Endodermal cell (in vitro differentiated cells): ENCODE measurements at regions not wholly inside any gene's neighbourhood (a gene's known extent, or its start where the extent isn't known, plus 50 kb on each side); places are given as distances from the start of the nearest gene placed in this dataset.
A peak's percentile ranks its signal among the peaks of the same experiment; 100 is the strongest.

ENCODE experiments used
- DNase-seq: peaks from one replicate; pipeline ENCODE4 v3.0.0-alpha.2; 2017
- H3K27ac ChIP-seq: 2 replicates; pipeline ENCODE4 v1.5.1; 2013; ENCODE audit warnings: mild to moderate bottlenecking, low read depth, low read length, moderate library complexity
- H3K27me3 ChIP-seq: 2 replicates; pipeline ENCODE4 v1.6.1; 2013; ENCODE audit warnings: mild to moderate bottlenecking, low read length, moderate library complexity; ENCODE audit not compliant: insufficient read depth, control insufficient read depth, poor library complexity, severe bottlenecking
- H3K36me3 ChIP-seq: 2 replicates; pipeline ENCODE4 v1.7.0; 2013; ENCODE audit warnings: mild to moderate bottlenecking, low read length, moderate library complexity; ENCODE audit not compliant: control insufficient read depth, insufficient read depth
- H3K4me1 ChIP-seq: one replicate; pipeline ENCODE4 v1.7.0; 2013; ENCODE audit warnings: low read length; ENCODE audit not compliant: control insufficient read depth, insufficient read depth
- H3K4me3 ChIP-seq: 2 replicates; pipeline ENCODE4 v1.5.1; 2013; ENCODE audit warnings: mild to moderate bottlenecking, low read length, moderate library complexity
- H3K9ac ChIP-seq: 2 replicates; pipeline ENCODE4 v1.6.1; 2013; ENCODE audit warnings: mild to moderate bottlenecking, low read length, moderate library complexity; ENCODE audit not compliant: poor library complexity, severe bottlenecking; ENCODE audit errors: extremely low read depth
- H3K9me3 ChIP-seq: 2 replicates; pipeline ENCODE4 v1.6.1; 2013; ENCODE audit warnings: mild to moderate bottlenecking, low read length, moderate library complexity; ENCODE audit not compliant: control insufficient read depth
- H3K27ac Mint-ChIP-seq: 2 replicates; pipeline ENCODE4 v1.8.0; 2020; ENCODE audit warnings: mixed read lengths
- H3K27me3 Mint-ChIP-seq: 2 replicates; pipeline ENCODE4 v1.8.0; 2021; ENCODE audit warnings: mild to moderate bottlenecking, mixed read lengths; ENCODE audit not compliant: insufficient read depth
- H3K36me3 Mint-ChIP-seq: 2 replicates; pipeline ENCODE4 v1.8.0; 2020; ENCODE audit warnings: low read depth, mixed read lengths
- H3K4me1 Mint-ChIP-seq: 2 replicates; pipeline ENCODE4 v1.8.0; 2020; ENCODE audit warnings: mixed read lengths
- H3K4me3 Mint-ChIP-seq: 2 replicates; pipeline ENCODE4 v1.8.0; 2020; ENCODE audit warnings: mild to moderate bottlenecking, moderate library complexity, mixed read lengths
- H3K9me3 Mint-ChIP-seq: 2 replicates; pipeline ENCODE4 v1.8.0; 2020; ENCODE audit warnings: mild to moderate bottlenecking, mixed read lengths
- CTCF ChIP-seq: fragments of 200-600 bp; sonication (generic); conservative IDR thresholded peaks from 2 replicates; pipeline ENCODE4 v1.5.0; 2021; ENCODE audit warnings: antibody characterized with exemption, mild to moderate bottlenecking
- WGBS, 2 experiments: methylation state at CpG; one replicate each; pipeline versions ENCODE4 v1.1.5 to v1.1.7; 2013; ENCODE audit warnings: missing lambda C conversion rate in 2 of 2, mixed read lengths in 1 of 2; ENCODE audit not compliant: insufficient coverage in 1 of 2, insufficient read length in 1 of 2; 5-methylcytosine and 5-hydroxymethylcytosine counted together

GRCh38 chr20:6579417-6579816, 188.1 kb upstream of the BMP2 start:
- no peak for TF ChIP-seq CTCF
- Mint-ChIP-seq H3K36me3 (no peaks in the 10 kb centered on the region), H3K4me3 (no peak overlapping the region), H3K27me3 (no peaks in the 10 kb centered on the region), H3K9me3 (no peaks in the 10 kb centered on the region), H3K27ac (no peak overlapping the region), H3K4me1 (peaks cover 41% of the 10 kb centered on the region)
- Histone ChIP-seq H3K4me3 (no peak overlapping the region), H3K9ac (no peak overlapping the region), H3K36me3 (no peaks in the 10 kb centered on the region), H3K27ac (no peak overlapping the region), H3K9me3 (no peaks in the 10 kb centered on the region), H3K27me3 (no peaks in the 10 kb centered on the region), H3K4me1 (peaks cover 10% of the 10 kb centered on the region)
- DNase-seq: no peak
- 86 to 95% methylated on average over 4 to 5 of the region's 5 CpGs for WGBS, 2 experiments

- H3K27ac ChIP-seq: no peak overlapping the region
- Mint-ChIP-seq H3K9me3 (no peaks in the 10 kb centered on the region), H3K4me3 (no peak overlapping the region), H3K27me3 (no peaks in the 10 kb centered on the region), H3K36me3 (no peaks in the 10 kb centered on the region), H3K27ac (no peak overlapping the region), H3K4me1 (peaks cover 45% of the 10 kb centered on the region)
- 73 to 81% methylated on average over 1 of the region's 1 CpG for WGBS, 2 experiments
- H3K4me3 ChIP-seq: no peak overlapping the region
- no peaks in the 10 kb centered on the region for H3K27me3 ChIP-seq
- no peak overlapping the region for H3K9ac ChIP-seq
- no peak for TF ChIP-seq CTCF
- peaks cover 10% of the 10 kb centered on the region for H3K4me1 ChIP-seq
- no peak for DNase-seq
- no peaks in the 10 kb centered on the region for H3K36me3 ChIP-seq
- no peaks in the 10 kb centered on the region for H3K9me3 ChIP-seq
Measured at GRCh38 chr20:6577451-6577850, 190.0 kb upstream of the BMP2 start.

GRCh38 chr20:6576726-6577125, 190.8 kb upstream of the BMP2 start:
- no peaks in the 10 kb centered on the region for H3K36me3 Mint-ChIP-seq
- peak overlapping the region; percentile 20 for H3K4me3 ChIP-seq
- no peaks in the 10 kb centered on the region for H3K9me3 ChIP-seq
- no peak overlapping the region for H3K9ac ChIP-seq
- no peak overlapping the region for H3K27ac Mint-ChIP-seq
- 86 to 100% methylated on average over 3 of the region's 3 CpGs for WGBS, 2 experiments
- no peak for DNase-seq
- H3K36me3 ChIP-seq: no peaks in the 10 kb centered on the region
- H3K27ac ChIP-seq: no peak overlapping the region
- peaks cover 10% of the 10 kb centered on the region for H3K4me1 ChIP-seq
- peaks cover 46% of the 10 kb centered on the region for H3K4me1 Mint-ChIP-seq
- no peaks in the 10 kb centered on the region for H3K9me3 Mint-ChIP-seq
- no peaks in the 10 kb centered on the region for H3K27me3 ChIP-seq
- H3K4me3 Mint-ChIP-seq: no peak overlapping the region
- no peak for TF ChIP-seq CTCF
- H3K27me3 Mint-ChIP-seq: no peaks in the 10 kb centered on the region
